ENCODE measurements at regions not wholly inside any gene's neighbourhood (a gene's known extent, or its start where the extent isn't known, plus 50 kb on each side); places are given as distances from the start of the nearest gene placed in this dataset.

DNA sequence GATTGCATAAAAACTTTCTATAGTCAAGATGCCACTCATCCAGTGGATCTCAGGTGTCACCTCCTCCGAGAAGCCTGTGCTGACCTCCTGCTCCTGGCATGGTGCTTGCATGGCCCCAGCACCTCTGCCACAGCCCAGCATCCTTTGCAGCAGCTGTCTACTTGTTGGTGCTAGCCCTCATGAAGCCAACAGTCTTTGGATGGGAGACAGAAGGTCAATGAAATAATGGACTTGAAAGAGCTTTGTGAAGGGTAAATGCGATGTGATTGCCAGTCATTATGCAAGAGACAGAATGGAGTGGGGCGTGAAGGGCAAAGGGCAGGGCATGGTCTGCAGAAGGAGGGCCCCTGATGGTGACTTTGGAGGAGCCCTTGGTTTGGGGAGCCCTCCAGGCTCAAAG is 63.0 kb upstream of the CLMN start:
- no peak for DNase-seq (ENCODE audit: low read depth)

DNA sequence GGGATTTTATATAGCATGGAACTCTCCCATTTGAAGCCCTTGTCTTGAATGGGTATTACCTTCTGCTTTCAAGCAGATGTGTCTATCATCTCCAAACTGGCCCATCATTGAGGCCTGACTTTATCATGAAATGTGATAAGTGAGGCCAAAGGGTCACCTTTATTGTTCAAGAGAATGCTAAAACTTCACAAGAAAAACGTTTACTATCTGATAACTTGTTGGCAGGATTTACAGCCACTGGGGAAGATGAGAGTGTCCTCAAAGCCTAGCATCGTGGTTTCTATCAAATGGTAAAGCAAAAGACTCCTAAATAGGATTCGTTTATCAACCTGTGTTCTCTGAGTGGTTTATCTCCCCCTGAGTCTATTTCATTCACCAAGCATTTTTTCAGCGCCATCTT is 62.0 kb upstream of the CLMN start:
- no peak for DNase-seq (ENCODE audit: low read depth)

DNA sequence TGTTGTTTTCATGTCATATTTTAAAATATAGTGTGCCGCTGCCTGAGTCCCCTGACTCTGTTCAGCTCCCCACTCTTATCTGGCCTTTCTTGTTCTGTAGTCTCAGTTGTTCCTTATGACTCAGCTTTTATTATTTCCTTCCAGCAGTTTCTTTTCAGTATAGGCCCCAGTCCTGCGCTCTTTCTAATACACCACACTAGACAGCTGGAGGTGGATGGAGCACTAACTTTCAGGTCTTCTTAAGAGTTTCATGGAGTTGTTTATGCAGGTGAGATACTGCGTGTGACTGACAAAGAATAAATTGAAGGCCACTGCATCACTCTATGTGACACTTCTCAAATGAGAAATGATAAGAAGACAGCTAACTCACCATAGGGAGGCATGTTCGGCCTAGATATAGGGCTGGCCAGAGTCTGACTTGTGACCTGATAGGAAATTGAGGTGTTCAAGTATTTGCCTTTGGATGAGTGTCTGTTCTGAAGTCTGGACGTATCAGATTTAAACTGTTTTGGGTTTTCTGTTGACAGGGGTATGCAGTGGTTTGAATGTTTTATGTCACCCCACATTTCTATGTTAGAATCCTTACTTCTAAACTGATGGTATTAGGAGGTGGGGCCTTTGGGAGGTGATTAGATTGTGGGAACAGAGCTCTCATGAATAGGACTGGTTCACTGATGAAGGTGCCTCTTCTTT is 60.8 kb upstream of the CLMN start:
- DNase-seq (ENCODE audit: low read depth), result no peak

DNA sequence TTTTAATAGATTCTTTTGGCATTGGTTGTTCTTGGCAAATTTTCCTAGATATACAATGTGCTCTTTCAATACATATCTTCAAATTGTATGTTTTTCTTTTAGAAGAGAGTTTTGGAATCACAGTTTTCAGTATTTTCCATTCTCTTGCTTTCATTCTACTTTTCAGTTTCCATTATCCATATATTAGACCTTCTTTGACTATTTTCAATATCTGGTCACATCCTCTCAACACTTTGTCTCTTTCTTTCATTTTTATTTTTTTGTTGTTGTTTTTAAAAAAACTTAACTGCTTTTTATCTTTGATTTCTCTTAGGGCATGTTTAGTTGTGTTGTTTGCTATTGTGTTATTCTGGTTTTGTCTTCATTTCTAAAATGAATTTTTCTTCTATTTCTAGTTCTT is 59.9 kb upstream of the CLMN start:
- no peak for DNase-seq (ENCODE audit: low read depth)

DNA sequence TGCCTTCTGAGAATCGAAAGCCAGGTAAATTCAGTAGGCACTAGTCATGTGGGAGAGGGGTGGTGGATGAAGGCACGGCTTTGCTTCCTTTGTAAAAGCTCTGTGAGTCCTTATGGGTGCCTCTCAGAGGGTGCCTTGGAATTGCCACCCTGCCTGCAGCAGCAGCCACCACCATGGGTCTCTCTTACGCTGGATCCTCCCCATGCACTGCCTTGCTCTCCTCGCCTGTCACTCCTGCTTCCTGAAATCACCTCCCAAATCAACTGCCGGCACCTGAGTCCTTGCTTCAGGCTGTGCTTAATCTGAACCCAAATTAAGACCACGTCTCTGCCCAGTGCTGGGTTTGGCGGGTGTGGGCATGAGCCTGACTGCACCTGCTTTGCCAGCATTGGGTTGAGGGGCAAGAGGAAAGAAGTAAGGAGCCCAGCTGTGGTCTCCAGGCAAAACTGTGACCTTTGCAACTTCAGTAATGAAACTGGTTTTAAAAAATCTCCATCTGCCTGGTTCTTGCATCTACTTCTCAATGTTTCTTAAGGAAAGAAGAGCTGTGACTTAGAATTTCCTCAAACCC is 55.9 kb upstream of the CLMN start:
- no peak for DNase-seq (ENCODE audit: low read depth)

DNA sequence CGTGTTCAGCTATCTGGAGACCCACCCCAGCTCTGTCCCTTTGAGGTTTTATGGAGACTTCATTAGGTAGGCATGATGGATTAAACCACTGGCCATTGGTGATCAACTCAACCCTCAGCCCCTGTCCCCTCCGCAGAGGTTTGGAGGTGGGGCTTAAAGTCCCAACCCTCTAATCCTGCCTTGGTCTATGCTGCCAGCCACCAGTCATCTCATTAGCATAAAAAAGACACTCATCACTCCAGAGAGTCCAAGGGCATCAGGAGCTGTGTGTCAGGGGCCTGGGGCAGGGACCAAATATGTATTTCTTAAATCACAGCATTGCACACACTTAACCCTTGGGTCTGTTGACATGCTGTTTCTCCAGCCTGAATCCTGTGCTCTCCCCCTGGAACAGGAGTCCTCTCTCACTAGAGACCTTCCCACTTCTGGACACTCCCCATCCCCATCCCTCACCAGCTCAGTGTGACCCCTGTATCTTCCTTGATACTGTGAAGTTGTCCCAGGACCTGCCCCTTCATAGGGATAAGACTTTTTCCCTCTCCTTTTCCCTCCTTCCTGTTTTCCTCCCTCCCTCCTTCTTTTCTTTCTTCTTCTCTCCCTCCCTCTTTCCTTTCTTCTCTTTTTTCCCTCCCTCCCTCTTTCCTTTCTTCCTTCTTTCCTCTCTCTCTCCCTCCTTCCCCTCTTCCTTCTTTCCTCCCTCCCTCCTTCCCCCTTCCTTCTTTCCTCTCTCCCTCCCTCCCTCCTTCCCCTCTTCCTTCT is 54.7 kb upstream of the CLMN start:
- no peak for DNase-seq (ENCODE audit: low read depth)

DNA sequence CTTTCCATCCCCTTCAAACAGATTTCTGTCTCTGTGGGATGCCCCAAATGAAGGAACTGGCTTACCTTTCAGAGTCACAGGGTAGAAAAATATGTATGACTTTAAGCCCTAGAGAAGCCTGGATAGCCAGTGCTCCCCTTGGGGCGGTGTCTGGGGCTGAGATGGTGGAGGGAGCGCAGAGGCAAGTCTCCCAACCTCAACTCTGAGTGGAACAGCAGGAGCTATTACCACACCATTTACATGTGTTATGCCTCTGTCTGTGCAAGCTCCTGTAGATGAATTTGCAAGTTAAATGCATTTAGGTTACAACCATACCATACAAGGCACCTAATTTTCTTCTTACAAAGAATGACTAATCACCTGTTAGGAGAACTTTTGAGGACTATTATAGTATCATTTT is 50.4 kb upstream of the CLMN start:
- DNase-seq (ENCODE audit: low read depth), result no peak
